Fibroblast of the aortic adventitia (primary cell): ENCODE measurements at regions not wholly inside any gene's neighbourhood (a gene's known extent, or its start where the extent isn't known, plus 50 kb on each side); places are given as distances from the start of the nearest gene placed in this dataset.

Experiments used
- DNase-seq: peaks from one replicate; pipeline ENCODE4 v3.0.0-alpha.2; 2010; ENCODE audit warnings: low read depth
- H3K4me3 ChIP-seq: 2 replicates; pipeline ENCODE4 v1.5.1; 2011; ENCODE audit warnings: low read depth, mild to moderate bottlenecking, control low read depth, low read length, moderate library complexity
- CTCF ChIP-seq: IDR thresholded peaks from 2 replicates; pipeline ENCODE4 v1.5.1; 2011; ENCODE audit warnings: mild to moderate bottlenecking, low read length, control low read depth, inconsistent platforms; ENCODE audit not compliant: insufficient read depth

- H3K4me3 ChIP-seq = no peak overlapping the region
- no peak for DNase-seq
Observed at GRCh38 chr6:90932351-90932750, 345.5 kb upstream of the MAP3K7 start.

DNA sequence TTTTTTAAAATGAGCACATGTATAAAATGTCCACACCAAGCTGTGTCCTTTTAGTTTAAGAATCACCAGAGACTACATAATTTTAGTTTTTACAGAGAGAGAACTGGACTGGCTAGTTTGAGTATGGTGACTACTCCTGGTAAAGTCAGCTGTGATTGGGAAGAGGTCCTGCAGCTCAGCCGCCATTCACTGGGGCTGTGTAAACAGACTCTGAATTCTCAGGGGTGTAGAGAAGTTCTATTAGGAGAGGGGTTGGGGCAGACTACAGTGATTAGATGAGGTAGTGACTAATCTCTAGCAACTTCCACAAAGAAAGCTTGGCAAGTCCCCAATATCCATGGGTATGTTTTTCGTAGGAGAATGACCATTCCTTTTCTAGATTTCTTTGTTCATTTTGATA, 341.2 kb upstream of the MAP3K7 start:
- TF ChIP-seq CTCF = no peak
- DNase-seq = no peak
- H3K4me3 ChIP-seq = no peak overlapping the region

More at GRCh38 chr6:90932351-90932750, 345.5 kb upstream of the MAP3K7 start:
- TF ChIP-seq CTCF = no peak

DNA sequence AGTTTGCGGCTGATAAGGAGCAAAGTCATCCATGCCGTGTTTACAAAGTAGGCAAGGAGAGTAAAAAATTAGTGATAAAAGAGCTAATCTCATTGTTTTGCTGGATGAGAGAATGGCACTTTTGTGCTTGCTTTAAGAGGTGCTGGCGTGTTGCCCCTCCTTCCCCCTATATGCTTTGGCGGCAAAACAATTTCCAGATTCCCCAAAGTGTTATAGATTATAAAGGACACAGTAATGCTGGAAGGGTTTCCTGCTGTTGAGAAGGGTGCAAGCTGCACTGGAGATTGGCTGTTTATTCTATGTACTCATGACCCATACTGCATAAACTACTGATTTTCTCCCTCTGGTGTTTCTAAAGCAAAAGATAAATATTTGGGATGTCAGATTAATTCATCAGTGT, 338.9 kb upstream of the MAP3K7 start:
- no peak overlapping the region for H3K4me3 ChIP-seq
- no peak for TF ChIP-seq CTCF
- DNase-seq = no peak

- TF ChIP-seq CTCF = no peak
- no peak overlapping the region for H3K4me3 ChIP-seq
- no peak for DNase-seq
Observed at GRCh38 chr6:90922325-90922724, 335.5 kb upstream of the MAP3K7 start.

- no peak for DNase-seq
- TF ChIP-seq CTCF = no peak
- no peak overlapping the region for H3K4me3 ChIP-seq
Observed at GRCh38 chr6:90918361-90918760, 331.5 kb upstream of the MAP3K7 start.

- DNase-seq = no peak
- no peak overlapping the region for H3K4me3 ChIP-seq
- TF ChIP-seq CTCF = no peak
Observed at GRCh38 chr6:90917376-90917775, 330.5 kb upstream of the MAP3K7 start.

DNA sequence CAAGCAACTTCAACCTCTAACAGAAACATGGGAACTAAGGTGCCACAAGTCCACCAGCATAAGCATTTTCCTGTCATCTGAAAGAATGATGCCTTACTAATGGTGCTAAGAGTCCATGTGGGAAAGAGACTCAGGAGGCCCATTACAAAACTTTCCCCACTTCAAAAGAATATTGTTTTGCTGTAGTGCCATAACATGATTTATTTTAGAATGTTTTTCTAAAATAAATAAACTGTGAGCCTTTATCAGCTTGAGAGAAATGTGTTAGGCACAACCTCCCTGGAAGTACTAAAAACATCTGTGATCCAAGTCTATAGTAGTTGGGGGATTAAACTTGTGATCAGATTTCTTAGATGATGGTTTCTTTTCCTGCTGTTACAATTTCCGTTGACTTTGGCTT, 330.1 kb upstream of the MAP3K7 start:
- TF ChIP-seq CTCF = no peak
- no peak for DNase-seq
- no peak overlapping the region for H3K4me3 ChIP-seq
